HEK293 (cell line): ENCODE measurements at regions not wholly inside any gene's neighbourhood (a gene's known extent, or its start where the extent isn't known, plus 50 kb on each side); places are given as distances from the start of the nearest gene placed in this dataset.
A peak's percentile ranks its signal among the peaks of the same experiment; 100 is the strongest.

Experiments used
- ATF2 ChIP-seq: fragments of 450-650 bp; formaldehyde crosslinking; IDR thresholded peaks from 2 replicates; pipeline ENCODE4 v1.5.1; 2016; ENCODE audit warnings: missing biosample characterization, missing genetic modification characterization, low read depth
- BCL11B ChIP-seq: fragments of 450-650 bp; formaldehyde crosslinking; IDR thresholded peaks from 2 replicates; pipeline ENCODE4 v1.5.1; 2016; ENCODE audit warnings: low read depth, missing biosample characterization, missing genetic modification characterization
- CTCF ChIP-seq: fragments of 450-650 bp; formaldehyde crosslinking; IDR thresholded peaks from 2 replicates; pipeline ENCODE4 v1.5.1; 2016; ENCODE audit warnings: missing biosample characterization, missing genetic modification characterization
- INSM2 ChIP-seq: fragments of 450-650 bp; formaldehyde crosslinking; IDR thresholded peaks from 2 replicates; pipeline ENCODE4 v1.5.1; 2016; ENCODE audit warnings: missing biosample characterization, missing genetic modification characterization
- OVOL3 ChIP-seq: fragments of 450-650 bp; formaldehyde crosslinking; IDR thresholded peaks from 2 replicates; pipeline ENCODE4 v1.5.1; 2016; ENCODE audit warnings: missing biosample characterization, missing genetic modification characterization
- REST ChIP-seq: fragments of 450-650 bp; formaldehyde crosslinking; IDR thresholded peaks from 2 replicates; pipeline ENCODE4 v1.5.1; 2016; ENCODE audit warnings: missing biosample characterization, missing genetic modification characterization
- ZBTB1 ChIP-seq: fragments of 450-650 bp; formaldehyde crosslinking; IDR thresholded peaks from 2 replicates; pipeline ENCODE4 v1.5.1; 2016; ENCODE audit warnings: missing biosample characterization, missing genetic modification characterization
- ZNF274 ChIP-seq, 2 experiments: fragments of 200-500 bp in 1 of 2; fragments of 450-650 bp in 1 of 2; sonication (Bioruptor generic) in 1 of 2; formaldehyde crosslinking in 1 of 2; IDR thresholded peaks; 2 replicates each; pipeline versions ENCODE4 v1.5.1 to v1.6.1; 2014 to 2016; ENCODE audit warnings: borderline replicate concordance in 1 of 2, inconsistent platforms in 1 of 2, low read length in 1 of 2, missing biosample characterization in 1 of 2, missing genetic modification characterization in 1 of 2
- ZNF398 ChIP-seq: fragments of 450-650 bp; formaldehyde crosslinking; IDR thresholded peaks from 2 replicates; pipeline ENCODE4 v1.5.1; 2017; ENCODE audit warnings: missing biosample characterization, missing genetic modification characterization
- ZNF510 ChIP-seq: fragments of 450-650 bp; formaldehyde crosslinking; IDR thresholded peaks from 2 replicates; pipeline ENCODE4 v1.5.1; 2018; ENCODE audit warnings: mild to moderate bottlenecking, missing genetic modification characterization, missing biosample characterization; ENCODE audit not compliant: insufficient replicate concordance
- ZNF704 ChIP-seq: fragments of 450-650 bp; formaldehyde crosslinking; IDR thresholded peaks from 2 replicates; pipeline ENCODE4 v1.5.1; 2016; ENCODE audit warnings: missing biosample characterization, missing genetic modification characterization
- ZNF792 ChIP-seq: fragments of 450-650 bp; formaldehyde crosslinking; IDR thresholded peaks from 2 replicates; pipeline ENCODE4 v1.5.1; 2016; ENCODE audit warnings: missing biosample characterization, missing genetic modification characterization

- 0 out of 2 replicates have a peak, but pooled peaks have one; percentile 9 for TF ChIP-seq CTCF
- TF ChIP-seq ZNF274 (IDR thresholded peaks at IDR 0.05; ENCODE audit: low read length): no peak
- no peak for TF ChIP-seq ZNF274 (tag by site-specific recombination; IDR thresholded peaks at IDR 0.05; ENCODE audit: borderline replicate concordance)
- no peak for TF ChIP-seq ZNF510 (tag by site-specific recombination)
- TF ChIP-seq BCL11B (tag by site-specific recombination): no peak
- no peak for TF ChIP-seq ZNF704 (tag by site-specific recombination)
- no peak for TF ChIP-seq OVOL3 (tag by site-specific recombination)
- TF ChIP-seq ATF2 (tag by site-specific recombination): peak; percentile 56; the same call in 1 of the 2 replicates
- TF ChIP-seq REST (tag by site-specific recombination): no peak
- no peak for TF ChIP-seq INSM2
- no peak for TF ChIP-seq ZNF398
- TF ChIP-seq ZBTB1 (tag by site-specific recombination): no peak
- no peak for TF ChIP-seq ZNF792
Observed at GRCh38 chr1:79259390-79260336, 253.1 kb upstream of the ADGRL4 start.
